GM18907 (cell line): ENCODE measurements at regions not wholly inside any gene's neighbourhood (a gene's known extent, or its start where the extent isn't known, plus 50 kb on each side); places are given as distances from the start of the nearest gene placed in this dataset.

Experiments used
- ATAC-seq: cut with Tn5 transposase; IDR thresholded peaks from one replicate; pipeline ENCODE4 v1.9.1; 2021; ENCODE audit warnings: mild to moderate bottlenecking, moderate library complexity; ENCODE audit not compliant: unreplicated experiment

DNA sequence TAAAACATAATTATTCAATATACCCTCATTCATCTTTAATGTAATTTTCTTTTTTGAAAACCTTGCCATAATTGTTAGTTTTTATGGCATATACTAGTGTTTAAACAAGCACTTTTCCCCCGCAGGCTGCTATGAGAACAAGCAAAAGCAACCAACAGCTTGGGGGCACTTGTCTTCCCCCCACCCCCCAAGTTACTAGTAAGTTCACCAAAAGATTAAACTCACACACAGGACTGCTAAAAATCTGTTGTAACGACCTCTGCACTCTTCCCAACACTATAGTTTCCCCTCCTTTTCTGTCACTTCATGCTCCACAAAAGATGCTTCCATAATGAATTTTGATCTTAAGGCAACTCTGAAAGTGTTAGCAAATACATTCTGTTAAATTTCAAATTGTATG, 474.9 kb upstream of the SOX5 start:
- no peak for ATAC-seq

DNA sequence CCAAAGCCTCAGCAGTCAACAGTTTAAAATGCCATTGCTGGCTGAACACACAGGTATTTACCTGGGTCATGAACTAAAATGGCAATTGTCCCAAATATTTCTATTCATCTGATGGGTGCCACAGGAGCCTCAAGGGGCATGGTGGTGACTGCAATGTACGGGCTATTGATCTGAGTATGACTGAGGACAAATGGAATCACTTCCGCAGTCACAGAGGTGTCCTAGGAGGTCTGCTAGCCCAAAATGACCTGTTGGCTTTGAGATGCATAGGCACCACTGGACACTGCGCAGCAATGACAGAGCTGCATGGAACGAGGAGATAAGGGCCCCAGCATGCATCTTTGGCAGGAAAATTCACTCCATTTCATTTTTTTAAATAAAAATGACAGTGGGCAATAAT, 474.1 kb upstream of the SOX5 start:
- no peak for ATAC-seq

DNA sequence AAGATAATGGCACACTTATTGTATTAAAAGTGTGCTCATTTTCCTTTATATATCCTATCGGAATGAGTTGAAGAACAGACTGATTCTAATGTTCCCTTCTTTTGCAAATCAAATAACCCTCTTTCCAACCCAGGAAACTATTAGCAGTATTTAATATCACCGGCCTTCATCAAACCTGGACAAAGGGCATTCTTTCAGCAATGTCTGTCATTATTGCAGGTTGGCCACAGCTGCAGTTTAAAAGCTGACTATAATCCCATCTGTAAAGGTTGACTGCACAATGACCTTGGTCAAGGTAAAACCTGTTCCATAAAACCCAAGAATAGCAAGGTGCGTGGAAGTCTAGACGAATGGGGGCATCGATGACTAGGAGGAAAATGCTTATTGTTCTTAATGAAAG, 472.3 kb upstream of the SOX5 start:
- ATAC-seq = no peak

DNA sequence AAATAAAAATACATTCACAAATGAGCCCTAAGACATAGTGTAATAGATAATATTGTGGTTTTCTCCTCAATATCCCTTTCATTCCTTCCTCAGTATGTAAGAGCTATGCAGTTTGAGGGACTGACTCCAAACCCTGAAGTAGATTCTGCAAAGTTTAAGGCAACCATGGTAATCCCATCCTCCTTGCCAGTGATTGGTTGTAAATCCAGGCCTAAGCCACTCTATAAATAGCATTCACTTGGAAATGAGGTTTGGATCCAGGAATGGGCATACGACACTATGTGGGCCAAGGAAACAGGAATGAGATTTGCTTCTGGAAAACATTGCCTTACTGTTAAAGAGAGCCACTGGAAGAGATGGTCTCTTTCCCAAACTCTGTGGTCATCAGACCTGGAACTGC, 468.7 kb upstream of the SOX5 start:
- ATAC-seq = no peak

DNA sequence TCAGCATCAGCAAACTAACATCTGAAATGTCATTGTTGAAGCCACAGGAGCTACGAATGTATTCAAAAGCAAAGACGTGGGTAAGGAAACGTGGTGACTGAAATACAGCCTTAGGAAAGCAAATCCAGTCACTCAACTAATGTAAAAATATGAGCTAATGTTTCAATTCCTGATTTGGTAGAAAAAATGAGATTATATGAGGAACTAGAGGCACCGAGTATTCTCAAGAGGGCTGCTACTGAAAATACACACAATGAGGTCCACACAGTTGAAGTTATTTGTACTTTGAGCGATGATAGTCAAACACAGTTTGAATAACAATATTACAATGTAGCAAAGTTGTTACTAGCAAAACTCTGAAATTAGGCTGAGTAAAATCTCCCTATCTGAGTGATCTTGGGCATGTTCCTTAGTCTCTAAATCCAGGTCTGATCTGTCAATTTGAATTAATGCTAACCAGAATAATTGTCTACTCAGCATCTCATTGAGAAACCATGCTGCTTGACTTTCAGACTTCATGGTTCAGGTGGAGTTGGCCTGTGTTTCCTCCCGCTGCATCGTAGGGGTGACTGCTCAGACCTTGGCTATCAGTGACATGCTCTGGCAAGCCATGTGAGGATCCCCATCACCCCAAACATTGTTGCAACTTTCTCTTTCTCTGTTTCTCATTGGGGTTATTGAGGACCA, 467.1 kb upstream of the SOX5 start:
- no peak for ATAC-seq

DNA sequence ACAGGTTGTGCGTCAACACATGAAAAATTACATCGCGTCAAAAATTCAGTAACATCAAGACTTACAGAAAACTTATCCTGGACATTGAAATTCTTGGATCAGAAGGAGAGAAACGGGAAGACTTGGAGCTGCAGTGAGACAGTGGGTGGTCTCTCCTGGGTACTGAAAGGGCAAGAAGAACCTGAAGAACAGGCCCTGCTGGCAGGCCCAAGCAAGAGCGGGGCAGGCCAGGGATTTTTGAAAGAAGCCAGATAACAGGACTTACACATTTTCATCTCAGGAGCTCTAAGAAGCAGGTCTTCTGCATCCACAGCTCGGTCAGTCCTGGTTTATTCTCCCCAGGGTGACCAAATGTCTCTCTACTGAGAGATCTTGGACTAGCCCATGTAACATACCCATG, 466.5 kb upstream of the SOX5 start:
- no peak for ATAC-seq

GRCh38 chr12:24414480-24414879, 465.0 kb upstream of the SOX5 start:
- no peak for ATAC-seq

DNA sequence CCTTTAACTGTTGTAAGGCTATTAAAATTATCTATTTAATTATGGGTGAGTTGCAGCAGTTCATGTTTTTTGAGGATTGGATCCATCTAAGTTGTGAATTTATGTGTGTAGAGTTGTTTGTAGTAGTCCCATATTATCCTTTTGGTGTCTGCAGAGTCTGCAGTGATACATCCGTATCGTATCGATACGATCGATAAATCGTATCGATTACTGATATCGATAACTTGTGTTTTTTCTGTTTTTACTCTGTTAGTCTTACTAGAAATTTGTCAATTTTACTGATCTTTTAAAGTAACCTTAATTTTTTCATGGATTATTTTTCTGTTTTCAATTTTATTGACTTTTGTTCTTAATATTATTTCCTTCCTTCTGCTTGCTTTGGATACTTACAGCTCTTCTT, 462.5 kb upstream of the SOX5 start:
- ATAC-seq = no peak

DNA sequence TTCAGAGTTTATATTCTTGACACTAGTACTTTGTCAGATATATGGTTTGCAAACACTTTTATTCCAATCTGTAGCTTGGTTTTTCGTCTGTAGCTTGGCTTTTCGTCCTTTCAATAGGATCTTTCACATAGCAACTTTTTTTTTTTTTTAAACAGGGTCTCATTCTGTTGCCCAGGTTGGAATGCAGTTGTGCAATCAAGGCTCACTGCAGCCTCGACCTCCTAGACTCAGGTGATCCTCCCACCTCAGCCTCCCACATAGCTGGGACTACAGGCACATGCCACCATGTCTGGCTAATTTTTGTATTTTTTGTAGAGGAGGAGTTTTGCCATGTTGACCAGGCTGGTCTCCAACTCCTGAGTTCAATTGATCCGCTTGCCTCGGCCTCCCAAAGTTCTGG, 460.4 kb upstream of the SOX5 start:
- ATAC-seq = no peak

DNA sequence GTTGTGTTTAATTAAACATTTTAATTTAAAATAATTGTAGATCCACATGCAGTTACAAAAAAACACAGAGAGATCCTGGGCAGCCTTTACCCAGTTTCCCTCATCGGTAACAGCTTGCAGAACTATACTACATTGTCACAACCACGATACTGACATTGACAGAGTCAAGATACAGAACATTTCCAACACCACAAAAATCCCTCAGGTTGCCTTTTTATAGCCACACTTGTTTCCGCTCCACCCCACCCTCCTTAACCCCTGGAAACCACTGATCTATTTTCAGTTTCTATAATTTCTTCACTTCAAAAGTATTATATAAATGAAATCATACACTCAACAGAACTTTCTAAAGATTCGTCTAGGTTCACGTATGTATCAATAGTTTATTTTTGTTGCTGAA, 458.8 kb upstream of the SOX5 start:
- no peak for ATAC-seq

GRCh38 chr12:24407884-24408283, 458.4 kb upstream of the SOX5 start:
- no peak for ATAC-seq

DNA sequence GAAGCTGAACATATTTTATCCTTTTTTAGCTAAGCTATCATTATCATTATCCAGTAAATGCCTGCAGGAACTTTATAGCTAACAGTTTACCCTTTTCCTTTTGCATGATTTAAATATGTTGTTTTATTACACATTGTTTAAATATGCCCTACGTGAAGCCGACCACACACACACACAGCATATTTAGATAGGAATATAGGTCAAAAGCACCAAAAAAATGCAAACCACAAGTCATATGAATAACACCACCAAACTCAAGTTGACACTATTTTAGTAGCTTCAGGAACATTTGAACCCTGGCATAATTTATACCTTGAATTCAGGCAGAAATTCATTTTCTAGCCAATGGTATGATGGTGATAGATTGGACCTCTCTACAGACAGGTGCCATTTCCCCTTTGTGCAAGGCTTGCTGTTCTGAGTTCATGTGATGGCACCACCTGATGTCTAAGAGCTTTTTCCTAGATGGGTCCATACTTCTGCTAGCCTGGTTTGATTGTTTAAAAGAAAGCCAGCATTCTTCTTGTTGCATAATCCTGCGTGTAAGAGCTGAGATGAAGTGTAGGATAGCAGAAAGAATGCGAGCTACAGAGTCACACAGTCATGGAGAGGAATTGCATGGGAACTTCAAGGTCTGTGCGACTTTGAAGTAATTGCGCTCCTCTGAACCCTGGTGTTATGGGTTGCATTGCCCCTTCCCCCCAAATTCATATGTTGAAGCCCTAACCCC, 454.8 kb upstream of the SOX5 start:
- no peak for ATAC-seq

GRCh38 chr12:24400533-24400932, 451.1 kb upstream of the SOX5 start:
- no peak for ATAC-seq

- ATAC-seq = peak; percentile 95
Observed at GRCh38 chr12:24398605-24399004, 449.1 kb upstream of the SOX5 start.

DNA sequence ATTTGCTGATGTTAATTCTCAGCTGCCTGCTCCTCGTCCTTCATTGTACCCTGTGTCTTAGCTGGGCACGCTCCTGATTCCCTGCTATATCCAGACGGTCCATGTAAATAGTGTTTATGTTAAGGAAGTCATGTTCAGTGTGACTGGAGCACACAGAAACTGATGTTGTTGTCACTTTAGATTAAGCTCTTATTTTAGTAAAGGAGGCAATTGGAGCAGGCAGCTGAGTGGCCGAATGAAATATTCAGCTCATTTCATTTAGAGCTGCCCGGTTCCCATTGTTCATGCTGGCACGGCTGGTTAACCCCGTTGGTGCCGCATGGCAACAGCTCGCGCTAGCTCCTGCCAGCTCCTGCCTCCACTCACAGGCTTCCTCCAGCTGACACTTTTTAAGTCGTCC, 446.8 kb upstream of the SOX5 start:
- no peak for ATAC-seq

GRCh38 chr12:24394246-24394645, 444.8 kb upstream of the SOX5 start:
- no peak for ATAC-seq

- ATAC-seq = no peak
Observed at GRCh38 chr12:24393071-24393470, 443.6 kb upstream of the SOX5 start.

GRCh38 chr12:24389394-24389793, 439.9 kb upstream of the SOX5 start:
- ATAC-seq = no peak

DNA sequence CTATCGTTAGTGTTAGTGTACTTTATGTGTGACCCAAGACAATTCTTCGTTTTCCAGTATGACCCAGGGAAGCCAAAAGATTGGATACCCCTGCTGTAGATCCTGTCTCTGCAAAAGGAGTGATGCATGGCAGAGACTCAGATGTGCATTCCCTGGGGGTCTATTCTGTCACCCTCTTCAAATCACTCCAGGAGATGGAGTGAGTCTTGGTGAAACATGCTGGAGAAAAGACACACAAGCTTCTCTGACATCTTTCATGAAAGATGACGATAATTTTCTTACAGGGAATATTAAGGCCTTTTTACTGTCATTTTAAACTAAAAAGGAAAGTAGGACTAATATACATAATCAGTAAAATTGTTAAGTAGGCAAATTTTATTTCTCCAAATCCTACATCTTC, 437.9 kb upstream of the SOX5 start:
- ATAC-seq = no peak

GRCh38 chr12:24386836-24387235, 437.4 kb upstream of the SOX5 start:
- no peak for ATAC-seq

- ATAC-seq = no peak
Observed at GRCh38 chr12:24381790-24382189, 432.3 kb upstream of the SOX5 start.

DNA sequence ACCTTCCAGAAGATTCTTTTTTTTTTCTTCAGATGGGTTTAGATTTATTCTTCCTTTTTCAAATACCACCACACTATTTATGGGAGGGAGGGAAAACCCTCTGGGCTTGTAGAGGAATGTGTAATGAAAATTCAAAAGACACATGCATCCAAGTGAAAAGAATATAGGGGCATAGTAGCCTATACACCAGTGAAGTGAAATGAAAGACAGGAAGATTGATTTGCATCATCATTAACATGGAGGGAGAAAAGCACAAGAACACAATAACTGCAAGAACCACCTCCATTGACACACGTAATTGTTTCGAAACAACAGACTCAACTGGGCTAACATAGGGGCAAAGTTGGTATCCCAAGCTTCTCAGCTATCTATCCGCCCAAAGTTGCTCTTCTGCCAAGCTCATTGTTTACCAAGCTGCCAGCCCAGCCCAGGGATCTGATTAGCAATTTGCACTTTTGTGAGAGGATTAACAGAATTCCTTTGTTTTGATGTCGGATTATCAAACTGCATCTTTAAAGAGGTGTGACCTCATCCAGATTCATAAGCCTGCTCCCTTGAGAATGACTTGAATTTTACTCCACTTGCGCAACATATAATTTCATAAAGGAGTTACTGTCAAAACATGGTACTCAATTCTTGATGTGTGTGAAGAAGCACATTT, 430.5 kb upstream of the SOX5 start:
- no peak for ATAC-seq
